NCI-H1694 treated with DMSO at 0.1 percent for 48 hours (cell line): ENCODE measurements at regions not wholly inside any gene's neighbourhood (a gene's known extent, or its start where the extent isn't known, plus 50 kb on each side); places are given as distances from the start of the nearest gene placed in this dataset.
A peak's percentile ranks its signal among the peaks of the same experiment; 100 is the strongest.

Experiments used
- DNase-seq: peaks from one replicate; lab custom pipeline; 2025; lab: John Stamatoyannopoulos, UW

GRCh38 chr9:29697011-29697410 lies 2123.7 kb upstream of the C9orf72 start:
- no peak for DNase-seq

- DNase-seq, result no peak
These were observed 2128.3 kb upstream of the C9orf72 start for GRCh38 chr9:29701559-29701958.

- no peak for DNase-seq
These were observed 2128.7 kb upstream of the C9orf72 start for GRCh38 chr9:29701971-29702370.

- no peak for DNase-seq
These were observed 2141.6 kb upstream of the C9orf72 start for GRCh38 chr9:29714860-29715259.

- DNase-seq, result no peak
These were observed 2144.3 kb upstream of the C9orf72 start for GRCh38 chr9:29717631-29718030.

- no peak for DNase-seq
These were observed 2156.9 kb upstream of the C9orf72 start for GRCh38 chr9:29730163-29730562.

GRCh38 chr9:29740518-29740917 lies 2167.2 kb upstream of the C9orf72 start:
- no peak for DNase-seq

GRCh38 chr9:29741169-29741568 lies 2167.9 kb upstream of the C9orf72 start:
- DNase-seq, result no peak

- no peak for DNase-seq
These were observed 2176.8 kb upstream of the C9orf72 start for GRCh38 chr9:29750062-29750461.

GRCh38 chr9:29751226-29751625 lies 2177.9 kb upstream of the C9orf72 start:
- DNase-seq, result no peak

- DNase-seq, result no peak
These were observed 2180.4 kb upstream of the C9orf72 start for GRCh38 chr9:29753638-29754037.

GRCh38 chr9:29769019-29769418 lies 2195.7 kb upstream of the C9orf72 start:
- DNase-seq, result no peak

- DNase-seq, result no peak
These were observed 2200.4 kb upstream of the C9orf72 start for GRCh38 chr9:29773676-29774075.

GRCh38 chr9:29775491-29775890 lies 2202.2 kb upstream of the C9orf72 start:
- no peak for DNase-seq

GRCh38 chr9:29778281-29778849 lies 2205.1 kb upstream of the C9orf72 start:
- no peak for DNase-seq

GRCh38 chr9:29793970-29794369 lies 2220.7 kb upstream of the C9orf72 start:
- no peak for DNase-seq

GRCh38 chr9:29796291-29796952 lies 2223.1 kb upstream of the C9orf72 start:
- DNase-seq, result no peak

- no peak for DNase-seq
These were observed 2225.3 kb upstream of the C9orf72 start for GRCh38 chr9:29798599-29798998.

GRCh38 chr9:29799227-29799626 lies 2225.9 kb upstream of the C9orf72 start:
- DNase-seq, result no peak

GRCh38 chr9:29800821-29801220 lies 2227.5 kb upstream of the C9orf72 start:
- peak; percentile 62 for DNase-seq

GRCh38 chr9:29802454-29802853 lies 2229.2 kb upstream of the C9orf72 start:
- no peak for DNase-seq

- no peak for DNase-seq
These were observed 2233.8 kb upstream of the C9orf72 start for GRCh38 chr9:29806937-29807618.

- DNase-seq, result no peak
These were observed 2243.8 kb upstream of the C9orf72 start for GRCh38 chr9:29816954-29817703.
